ENCODE measurements at regions not wholly inside any gene's neighbourhood (a gene's known extent, or its start where the extent isn't known, plus 50 kb on each side); places are given as distances from the start of the nearest gene placed in this dataset.
"Not testable (repeated sequence)": the region's sequence is repeated elsewhere in the genome, so short reads cannot be mapped to it uniquely, and the experiment has no call there.

DNA sequence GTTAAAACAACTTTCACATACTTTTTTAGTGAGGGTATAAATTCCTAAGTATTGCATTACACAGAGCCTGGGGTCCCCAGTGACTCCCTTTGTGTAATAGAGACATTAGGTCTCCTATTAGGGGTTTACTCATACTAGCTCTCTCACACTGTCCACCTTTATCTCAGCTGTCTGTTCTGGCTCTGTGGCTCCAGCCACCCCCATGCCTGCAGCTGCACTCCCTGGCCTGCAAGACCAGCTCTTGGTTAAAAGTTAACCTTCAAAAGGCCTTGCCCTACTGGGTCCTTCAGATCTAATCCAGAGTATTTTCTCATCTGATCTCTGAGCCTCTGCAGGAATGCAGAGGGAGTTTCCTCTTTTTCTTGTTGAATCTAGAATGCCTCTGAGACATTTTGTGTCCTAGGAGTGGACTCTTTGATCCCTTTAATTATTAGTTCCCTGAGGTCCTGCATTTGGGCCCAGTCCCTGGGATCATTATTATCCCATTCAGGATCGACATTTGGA is 280.9 kb downstream of the PYDC2 start:
- not testable (repeated sequence) for DNase-seq (ENCODE audit: low spot score)

DNA sequence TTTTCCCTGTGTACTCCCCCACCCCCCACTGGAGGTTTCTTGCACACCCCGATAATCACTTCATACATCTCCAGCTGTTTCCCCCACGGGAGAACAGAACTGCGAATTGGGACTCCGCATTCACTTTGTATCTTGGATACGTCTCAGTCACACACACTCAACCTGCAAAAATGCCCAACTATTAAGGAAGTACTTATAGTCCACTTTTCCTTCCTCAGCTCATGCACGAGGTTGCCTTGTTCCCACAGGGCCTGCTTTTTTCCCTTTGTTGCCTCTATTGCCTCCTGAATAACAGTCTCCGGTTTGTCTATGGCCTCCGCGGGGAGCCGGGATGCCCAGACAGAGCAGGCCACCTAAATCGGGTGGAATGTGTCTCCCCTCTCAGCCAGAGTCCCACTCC is 282.3 kb downstream of the PYDC2 start:
- no peak for DNase-seq (ENCODE audit: low spot score)

DNA sequence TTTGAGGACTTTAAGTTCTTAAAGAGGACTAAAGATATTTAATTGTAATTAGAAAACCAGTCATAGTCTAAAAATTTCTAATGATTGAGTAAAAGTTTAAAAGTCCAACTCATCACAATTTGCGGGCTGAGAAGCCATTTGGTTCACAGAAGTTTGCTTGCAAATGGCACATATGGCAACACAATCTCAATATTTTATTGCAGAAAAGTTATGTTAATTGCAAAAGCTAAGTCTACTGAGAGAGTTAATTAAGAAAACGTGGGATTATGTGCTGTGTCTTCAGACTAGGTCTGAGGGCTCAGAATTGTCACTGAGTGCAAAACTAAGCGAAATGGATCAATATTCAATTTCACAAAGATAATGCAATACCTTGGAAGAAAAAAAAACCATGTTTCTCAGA is 289.7 kb downstream of the PYDC2 start:
- no peak for DNase-seq (ENCODE audit: low spot score)

GRCh38 chr3:191753196-191753595 is 292.2 kb downstream of the PYDC2 start:
- peak; percentile 22 for DNase-seq (ENCODE audit: low spot score)

DNA sequence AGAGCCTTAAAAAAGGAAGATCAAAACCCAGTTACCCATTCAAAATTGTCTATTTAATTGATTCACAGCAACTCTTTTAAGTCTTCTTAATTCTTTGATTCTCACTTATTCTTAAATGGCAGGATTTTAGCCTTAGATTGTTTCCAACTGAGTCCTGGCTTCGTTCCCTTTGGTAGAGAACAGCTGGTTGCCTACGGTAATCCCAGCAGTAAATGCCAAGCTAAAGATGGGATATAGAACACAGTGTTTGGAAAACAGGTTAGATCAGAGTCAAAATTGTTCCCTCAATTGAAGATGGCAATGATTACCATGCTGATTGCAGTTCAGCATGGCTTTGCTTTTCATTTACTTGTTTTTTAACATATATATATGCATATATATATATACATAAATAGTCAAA is 300.9 kb downstream of the PYDC2 start:
- no peak for DNase-seq (ENCODE audit: low spot score)

- DNase-seq (ENCODE audit: low spot score): peak; percentile 37
Observed at GRCh38 chr3:191762323-191762960, 301.5 kb downstream of the PYDC2 start.

DNA sequence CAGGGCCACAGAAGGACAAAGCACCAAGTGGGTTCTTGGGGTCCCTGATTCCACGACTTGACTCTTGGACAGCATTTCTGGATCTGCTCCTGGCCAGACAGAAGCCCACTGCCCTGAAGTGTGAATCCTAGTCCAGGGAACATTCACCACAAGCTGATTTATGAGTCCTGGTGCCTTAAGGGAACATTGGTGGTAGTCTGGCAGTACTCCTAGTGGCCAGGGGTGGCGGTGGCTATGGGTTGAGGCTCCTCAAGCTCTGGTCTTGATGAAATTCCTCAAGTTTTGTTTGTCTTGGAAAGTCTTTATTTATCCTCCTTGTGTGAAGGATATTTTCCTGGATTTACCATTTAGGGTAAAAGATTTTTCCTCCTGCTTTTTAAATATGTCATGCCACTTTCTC is 307.5 kb downstream of the PYDC2 start:
- DNase-seq (ENCODE audit: low spot score): no peak

DNA sequence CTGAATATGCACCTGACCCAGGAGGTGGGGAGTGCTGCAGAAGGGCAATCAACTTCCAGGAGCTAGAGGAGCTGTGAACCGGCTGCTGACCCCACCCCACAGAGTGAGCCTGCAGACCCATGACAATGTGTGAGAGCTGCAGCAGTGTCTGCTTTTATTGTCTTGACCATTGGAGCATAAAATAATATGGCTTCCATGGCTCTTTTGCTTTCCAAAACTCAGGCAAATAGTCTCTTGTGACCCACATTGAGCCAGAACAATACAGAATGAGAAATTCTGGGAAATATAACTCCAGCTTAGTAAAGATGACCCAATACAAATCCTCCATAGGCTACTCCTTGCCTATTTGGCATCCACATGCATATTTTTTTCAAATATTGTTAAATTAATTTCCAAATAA is 309.6 kb downstream of the PYDC2 start:
- no peak for DNase-seq (ENCODE audit: low spot score)

DNA sequence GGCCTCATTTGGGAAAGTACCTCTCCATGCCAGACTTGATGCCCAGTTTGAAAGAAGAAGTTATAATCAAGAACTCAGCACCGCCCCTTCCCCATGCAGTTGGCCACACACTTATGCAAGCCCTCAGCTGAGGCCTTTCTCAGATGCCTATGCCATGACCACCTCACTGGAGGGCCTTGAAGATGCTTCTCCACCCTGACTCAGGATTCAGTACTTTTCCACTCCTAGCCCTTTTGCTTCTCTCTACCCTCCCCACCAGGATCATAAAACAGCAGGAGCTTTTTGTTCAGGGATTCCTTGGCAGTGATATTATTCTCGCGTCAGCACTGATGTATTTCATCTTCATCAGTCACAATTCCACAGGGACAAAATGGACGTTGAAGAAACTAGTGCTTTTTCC is 313.5 kb downstream of the PYDC2 start:
- peak; percentile 83 for DNase-seq (ENCODE audit: low spot score)

- peak; percentile 17 for DNase-seq (ENCODE audit: low spot score)
Observed at GRCh38 chr3:191775451-191776233, 314.7 kb downstream of the PYDC2 start.

GRCh38 chr3:191781044-191781443 is 320.1 kb downstream of the PYDC2 start:
- DNase-seq (ENCODE audit: low spot score): no peak

- DNase-seq (ENCODE audit: low spot score): no peak
Observed at GRCh38 chr3:191783024-191783423, 322.1 kb downstream of the PYDC2 start.

GRCh38 chr3:191790934-191791333 is 330.0 kb downstream of the PYDC2 start:
- no peak for DNase-seq (ENCODE audit: low spot score)

- no peak for DNase-seq (ENCODE audit: low spot score)
Observed at GRCh38 chr3:191792580-191792979, 331.6 kb downstream of the PYDC2 start.

GRCh38 chr3:191795196-191795595 is 334.2 kb downstream of the PYDC2 start:
- DNase-seq (ENCODE audit: low spot score): no peak

- no peak for DNase-seq (ENCODE audit: low spot score)
Observed at GRCh38 chr3:191797271-191797670, 336.3 kb downstream of the PYDC2 start.

GRCh38 chr3:191802671-191803070 is 341.7 kb downstream of the PYDC2 start:
- no peak for DNase-seq (ENCODE audit: low spot score)

- no peak for DNase-seq (ENCODE audit: low spot score)
Observed at GRCh38 chr3:191804935-191805334, 344.0 kb downstream of the PYDC2 start.

DNA sequence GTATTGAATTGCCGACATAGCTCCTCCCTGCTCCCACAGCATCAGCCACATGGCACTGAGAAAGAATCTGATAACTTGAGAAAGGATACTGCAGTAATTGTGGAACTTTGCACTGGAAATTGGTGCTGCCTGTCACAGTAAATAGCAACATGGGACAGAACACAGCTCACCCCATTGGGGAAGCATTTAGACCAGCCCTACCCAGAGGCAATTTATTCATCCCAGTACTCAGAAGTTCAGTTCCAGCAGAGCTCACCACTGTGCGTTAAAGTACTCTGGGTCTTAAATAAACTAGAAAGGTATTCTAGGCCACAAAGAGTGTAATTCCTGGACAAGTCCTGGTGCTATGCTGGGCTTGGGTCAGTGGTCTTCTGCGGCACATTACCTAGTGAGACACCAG is 347.1 kb downstream of the PYDC2 start:
- no peak for DNase-seq (ENCODE audit: low spot score)

- DNase-seq (ENCODE audit: low spot score): no peak
Observed at GRCh38 chr3:191809326-191809949, 348.5 kb downstream of the PYDC2 start.

DNA sequence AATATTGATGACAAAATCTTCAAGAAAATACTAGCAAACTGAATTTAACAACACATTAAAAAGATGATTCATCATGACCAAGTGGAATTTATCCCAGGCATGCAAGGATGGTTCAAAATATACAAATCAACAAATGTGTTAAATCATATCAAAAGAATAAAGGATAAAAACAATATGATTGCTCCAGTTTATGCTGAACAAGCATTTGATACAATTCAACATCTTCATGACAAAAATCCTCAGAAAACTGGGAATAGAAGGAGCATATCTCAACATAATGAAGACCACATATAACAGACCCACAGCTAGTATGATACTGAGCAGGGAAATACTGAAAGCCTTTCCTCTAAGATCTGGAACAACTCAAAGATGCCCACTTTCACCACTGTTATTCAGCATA is 352.3 kb downstream of the PYDC2 start:
- DNase-seq (ENCODE audit: low spot score): no peak

GRCh38 chr3:191848818-191849217 is 387.9 kb downstream of the PYDC2 start:
- no peak for DNase-seq (ENCODE audit: low spot score)

DNA sequence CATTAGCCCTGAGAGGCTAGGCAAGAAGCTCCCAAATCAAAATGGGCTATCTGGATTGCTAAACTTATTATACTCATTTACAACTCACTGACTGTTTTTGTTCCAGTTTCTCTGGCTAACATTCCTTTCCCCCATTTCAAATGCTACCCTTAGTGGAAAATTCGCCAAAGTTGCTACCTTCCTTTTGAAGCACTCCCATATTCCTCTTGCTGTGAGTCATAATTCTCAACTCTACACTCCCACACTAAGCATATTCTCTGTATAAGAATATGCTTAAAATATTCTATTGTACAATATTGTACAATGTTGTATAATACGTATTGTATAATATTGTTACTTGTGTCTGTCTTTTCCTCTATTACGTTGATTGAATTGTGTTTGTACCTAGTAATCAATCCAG is 398.6 kb downstream of the PYDC2 start:
- no peak for DNase-seq (ENCODE audit: low spot score)
